GM18511 (cell line): ENCODE measurements at regions not wholly inside any gene's neighbourhood (a gene's known extent, or its start where the extent isn't known, plus 50 kb on each side); places are given as distances from the start of the nearest gene placed in this dataset.
"Not testable (repeated sequence)": the region's sequence is repeated elsewhere in the genome, so short reads cannot be mapped to it uniquely, and the experiment has no call there.

Experiments used
- ATAC-seq: cut with Tn5 transposase; IDR thresholded peaks from one replicate; pipeline ENCODE4 v1.9.1; 2021; ENCODE audit warnings: mild to moderate bottlenecking, moderate library complexity; ENCODE audit not compliant: unreplicated experiment

DNA sequence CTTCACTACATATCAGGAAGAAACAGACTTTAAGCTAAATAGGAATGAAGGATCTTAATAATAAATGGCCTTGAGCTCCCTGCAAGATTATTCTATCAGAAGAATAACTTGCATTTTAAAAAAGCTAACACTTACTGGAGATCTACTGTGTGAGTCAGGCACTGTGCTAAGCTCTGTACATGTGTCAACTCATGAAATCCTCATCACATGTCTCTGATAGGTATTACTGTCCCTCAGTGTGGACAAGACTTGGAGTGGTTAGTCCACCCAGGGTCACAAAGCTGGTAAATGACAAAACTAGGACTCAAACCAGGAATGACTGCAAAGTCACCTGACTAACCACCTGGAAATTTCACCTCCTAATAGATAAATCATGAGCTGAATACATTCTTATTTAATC, 57.1 kb upstream of the KCTD7 start:
- ATAC-seq, result no peak

DNA sequence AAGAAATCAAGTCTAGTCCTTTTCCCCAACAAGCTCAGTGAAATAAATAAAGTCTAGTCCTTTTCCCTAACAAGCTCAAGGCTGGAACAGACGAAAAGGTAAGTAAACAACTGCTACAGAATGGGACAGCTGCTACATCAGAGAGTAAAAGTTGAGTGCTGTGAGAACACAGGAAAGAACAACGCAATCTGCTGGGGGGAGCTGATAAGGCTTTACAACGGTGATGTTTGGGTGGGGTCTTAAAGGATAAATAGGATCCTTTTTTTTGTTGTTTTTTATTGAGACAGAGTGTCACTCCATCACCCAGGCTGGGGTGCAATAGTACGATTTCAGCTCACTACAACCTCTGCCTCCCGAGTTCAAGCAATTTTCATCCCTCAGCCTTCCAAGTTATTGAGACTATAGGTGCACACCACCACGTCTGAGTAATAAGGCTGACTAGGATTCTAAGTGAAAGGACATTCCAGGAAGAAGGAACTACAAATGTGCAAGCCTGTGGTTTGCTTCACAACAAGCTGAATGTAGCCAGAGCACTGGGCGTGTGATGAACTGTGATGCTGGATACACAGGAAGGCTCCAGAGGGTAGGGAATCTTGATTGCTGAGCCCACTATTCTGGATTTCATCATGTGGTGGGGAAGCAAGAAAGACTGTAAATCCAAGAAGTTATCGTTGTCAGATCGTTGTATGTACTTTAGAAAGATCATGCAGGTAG, 54.7 kb upstream of the KCTD7 start:
- not testable (repeated sequence) for ATAC-seq

DNA sequence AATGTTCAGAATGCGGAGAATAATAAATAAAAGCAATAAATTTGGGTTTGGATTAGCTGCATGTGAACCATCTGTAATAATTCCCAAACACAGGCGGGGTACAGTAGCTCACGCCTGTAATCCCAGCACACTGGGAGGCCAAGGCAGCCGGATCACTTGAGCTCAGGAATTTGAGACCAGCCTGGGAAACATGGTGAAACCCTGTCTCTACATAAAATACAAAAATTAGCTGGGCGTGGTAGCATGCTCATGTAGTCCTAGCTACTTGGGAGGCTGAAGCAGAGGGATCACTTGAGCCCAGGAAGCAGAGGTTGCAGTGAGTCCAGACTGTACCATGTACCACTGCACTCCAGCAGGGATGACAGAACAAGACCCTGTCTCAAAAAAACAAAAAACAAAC, 53.9 kb upstream of the KCTD7 start:
- ATAC-seq, result not testable (repeated sequence)

DNA sequence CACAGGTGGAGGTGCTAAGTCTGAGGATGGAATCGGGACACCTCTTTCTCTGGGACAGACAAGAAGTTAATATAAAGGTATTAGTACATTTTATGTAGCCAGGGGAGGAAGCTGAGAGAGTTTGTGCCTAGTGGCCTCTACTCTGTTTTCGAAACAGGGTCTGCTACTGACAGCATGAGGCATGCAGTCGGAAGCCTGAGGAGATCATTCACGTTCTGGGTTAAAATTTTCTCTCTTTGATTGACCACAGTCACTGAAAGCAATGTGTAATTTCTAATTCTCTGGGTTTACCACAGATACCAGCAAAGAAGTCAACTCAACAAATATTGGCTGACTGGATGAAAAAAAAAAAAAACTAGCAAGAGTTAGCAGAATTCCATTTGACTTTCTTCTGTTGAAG, 53.3 kb upstream of the KCTD7 start:
- no peak for ATAC-seq

DNA sequence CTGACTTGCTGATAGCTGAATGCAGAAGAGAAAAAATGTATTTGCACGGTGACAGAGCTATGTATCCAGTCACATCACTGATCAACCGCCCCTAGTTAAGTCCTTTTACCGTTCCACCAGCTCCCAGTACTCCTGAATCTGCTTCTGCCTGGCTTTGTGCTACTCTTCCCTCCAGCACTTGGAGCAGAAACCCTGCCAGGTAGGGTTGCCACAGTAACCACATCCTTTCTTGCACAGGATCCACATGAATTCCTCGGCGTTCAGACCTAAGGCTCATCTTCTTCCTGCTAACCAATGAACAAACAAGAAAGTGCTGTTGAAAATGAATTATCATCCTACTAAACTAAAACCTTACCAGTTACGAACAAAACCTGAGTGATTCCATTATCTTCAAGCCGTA, 52.0 kb upstream of the KCTD7 start:
- ATAC-seq, result no peak
